ENCODE measurements at regions not wholly inside any gene's neighbourhood (a gene's known extent, or its start where the extent isn't known, plus 50 kb on each side); places are given as distances from the start of the nearest gene placed in this dataset.

DNA sequence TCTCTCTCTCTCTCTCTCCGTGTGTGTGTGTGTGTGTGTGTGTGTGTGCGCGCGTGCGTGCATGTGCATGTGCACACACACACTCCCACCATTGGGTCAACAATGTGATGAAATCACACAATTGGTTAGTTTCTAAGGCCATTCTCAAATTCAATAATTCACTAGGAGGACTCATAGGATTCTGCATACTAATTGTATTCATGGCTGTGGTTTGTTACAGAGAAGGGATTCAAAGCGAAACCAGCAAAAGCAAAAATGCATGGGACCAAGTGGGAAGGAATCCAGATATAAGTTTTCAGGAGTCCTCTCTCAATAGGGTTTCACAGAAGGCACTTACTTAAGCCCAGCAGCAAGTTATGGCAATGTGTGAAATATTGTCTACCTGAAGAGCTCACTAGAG lies 515.0 kb downstream of the PYDC2 start:
- TF ChIP-seq, protein P1, sequence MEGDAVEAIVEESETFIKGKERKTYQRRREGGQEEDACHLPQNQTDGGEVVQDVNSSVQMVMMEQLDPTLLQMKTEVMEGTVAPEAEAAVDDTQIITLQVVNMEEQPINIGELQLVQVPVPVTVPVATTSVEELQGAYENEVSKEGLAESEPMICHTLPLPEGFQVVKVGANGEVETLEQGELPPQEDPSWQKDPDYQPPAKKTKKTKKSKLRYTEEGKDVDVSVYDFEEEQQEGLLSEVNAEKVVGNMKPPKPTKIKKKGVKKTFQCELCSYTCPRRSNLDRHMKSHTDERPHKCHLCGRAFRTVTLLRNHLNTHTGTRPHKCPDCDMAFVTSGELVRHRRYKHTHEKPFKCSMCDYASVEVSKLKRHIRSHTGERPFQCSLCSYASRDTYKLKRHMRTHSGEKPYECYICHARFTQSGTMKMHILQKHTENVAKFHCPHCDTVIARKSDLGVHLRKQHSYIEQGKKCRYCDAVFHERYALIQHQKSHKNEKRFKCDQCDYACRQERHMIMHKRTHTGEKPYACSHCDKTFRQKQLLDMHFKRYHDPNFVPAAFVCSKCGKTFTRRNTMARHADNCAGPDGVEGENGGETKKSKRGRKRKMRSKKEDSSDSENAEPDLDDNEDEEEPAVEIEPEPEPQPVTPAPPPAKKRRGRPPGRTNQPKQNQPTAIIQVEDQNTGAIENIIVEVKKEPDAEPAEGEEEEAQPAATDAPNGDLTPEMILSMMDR (IDR thresholded peaks at IDR 0.05 in 4 of 5, conservative IDR thresholded peaks at IDR 0.05 in 1 of 5): no peak
- no peak for TF ChIP-seq POLR2A (IDR thresholded peaks at IDR 0.05)

All from gastrocnemius medialis (tissue), 4 donors.